ENCODE measurements at regions not wholly inside any gene's neighbourhood (a gene's known extent, or its start where the extent isn't known, plus 50 kb on each side); places are given as distances from the start of the nearest gene placed in this dataset.

- TF ChIP-seq CTCF (IDR thresholded peaks at IDR 0.05; ENCODE audit: control insufficient read depth, extremely low read depth, insufficient read depth): no peak
- DNase-seq (ENCODE audit: low read depth): no peak
- H3K4me3 ChIP-seq (ENCODE audit: low read depth, low read length): no peak overlapping the region
Measured at GRCh38 chr22:47724030-47724429, 961.6 kb downstream of the TBC1D22A start.

GRCh38 chr22:47718337-47718736, 955.9 kb downstream of the TBC1D22A start:
- no peak for TF ChIP-seq CTCF (IDR thresholded peaks at IDR 0.05; ENCODE audit: control insufficient read depth, extremely low read depth, insufficient read depth)
- no peak overlapping the region for H3K4me3 ChIP-seq (ENCODE audit: low read depth, low read length)
- DNase-seq (ENCODE audit: low read depth): no peak

GRCh38 chr22:47716890-47717615, 954.6 kb downstream of the TBC1D22A start:
- no peak for TF ChIP-seq CTCF (IDR thresholded peaks at IDR 0.05; ENCODE audit: control insufficient read depth, extremely low read depth, insufficient read depth)
- DNase-seq (ENCODE audit: low read depth): no peak
- no peak overlapping the region for H3K4me3 ChIP-seq (ENCODE audit: low read depth, low read length)

GRCh38 chr22:47715866-47716578, 953.6 kb downstream of the TBC1D22A start:
- H3K4me3 ChIP-seq (ENCODE audit: low read depth, low read length): no peak overlapping the region
- DNase-seq (ENCODE audit: low read depth): no peak
- TF ChIP-seq CTCF (IDR thresholded peaks at IDR 0.05; ENCODE audit: control insufficient read depth, extremely low read depth, insufficient read depth): no peak

GRCh38 chr22:47713941-47714340, 951.5 kb downstream of the TBC1D22A start:
- no peak overlapping the region for H3K4me3 ChIP-seq (ENCODE audit: low read depth, low read length)
- TF ChIP-seq CTCF (IDR thresholded peaks at IDR 0.05; ENCODE audit: control insufficient read depth, extremely low read depth, insufficient read depth): no peak
- no peak for DNase-seq (ENCODE audit: low read depth)

GRCh38 chr22:47710135-47710534, 947.7 kb downstream of the TBC1D22A start:
- no peak for DNase-seq (ENCODE audit: low read depth)
- no peak overlapping the region for H3K4me3 ChIP-seq (ENCODE audit: low read depth, low read length)
- TF ChIP-seq CTCF (IDR thresholded peaks at IDR 0.05; ENCODE audit: control insufficient read depth, extremely low read depth, insufficient read depth): no peak
